Putamen (tissue), 1 donor: ENCODE measurements at regions not wholly inside any gene's neighbourhood (a gene's known extent, or its start where the extent isn't known, plus 50 kb on each side); places are given as distances from the start of the nearest gene placed in this dataset.

Experiments used
- DNase-seq: peaks from one replicate; pipeline ENCODE4 v3.0.0-alpha.2; 2016; ENCODE audit warnings: low spot score

- DNase-seq, result no peak
These were observed 113.4 kb upstream of the CDK1 start for GRCh38 chr10:60664859-60665258.

GRCh38 chr10:60663850-60664249 is 114.4 kb upstream of the CDK1 start:
- DNase-seq, result no peak

- DNase-seq, result no peak
These were observed 115.2 kb upstream of the CDK1 start for GRCh38 chr10:60662917-60663614.

- no peak for DNase-seq
These were observed 116.6 kb upstream of the CDK1 start for GRCh38 chr10:60661637-60662036.

GRCh38 chr10:60660625-60661024 is 117.7 kb upstream of the CDK1 start:
- DNase-seq, result no peak

GRCh38 chr10:60654813-60655464 is 123.3 kb upstream of the CDK1 start:
- no peak for DNase-seq

GRCh38 chr10:60652628-60653027 is 125.7 kb upstream of the CDK1 start:
- no peak for DNase-seq

GRCh38 chr10:60650378-60650800 is 127.9 kb upstream of the CDK1 start:
- DNase-seq, result no peak

GRCh38 chr10:60649485-60650377 is 128.5 kb upstream of the CDK1 start:
- no peak for DNase-seq

GRCh38 chr10:60648761-60649160 is 129.5 kb upstream of the CDK1 start:
- DNase-seq, result no peak

- DNase-seq, result peak; percentile 63
These were observed 131.1 kb upstream of the CDK1 start for GRCh38 chr10:60646966-60647796.

GRCh38 chr10:60645980-60646379 is 132.3 kb upstream of the CDK1 start:
- no peak for DNase-seq

- no peak for DNase-seq
These were observed 133.7 kb upstream of the CDK1 start for GRCh38 chr10:60644436-60645130.

GRCh38 chr10:60643874-60644273 is 134.4 kb upstream of the CDK1 start:
- DNase-seq, result no peak

GRCh38 chr10:60629332-60629731 is 148.9 kb upstream of the CDK1 start:
- DNase-seq, result peak; percentile 56

- no peak for DNase-seq
These were observed 150.2 kb upstream of the CDK1 start for GRCh38 chr10:60627778-60628748.

GRCh38 chr10:60626037-60626436 is 152.2 kb upstream of the CDK1 start:
- no peak for DNase-seq

- no peak for DNase-seq
These were observed 154.7 kb upstream of the CDK1 start for GRCh38 chr10:60623627-60624026.

- no peak for DNase-seq
These were observed 157.3 kb upstream of the CDK1 start for GRCh38 chr10:60621018-60621417.

GRCh38 chr10:60618861-60619260 is 159.4 kb upstream of the CDK1 start:
- no peak for DNase-seq
